H1 (cell line): ENCODE measurements at regions not wholly inside any gene's neighbourhood (a gene's known extent, or its start where the extent isn't known, plus 50 kb on each side); places are given as distances from the start of the nearest gene placed in this dataset.

ENCODE experiments used
- CTCF ChIA-PET: fragments of 300-600 bp; sonication (Branson Sonifier 250); formaldehyde crosslinking; loops from one replicate; lab custom pipeline; 2021; ENCODE audit not compliant: partially characterized antibody; lab: Charles Lee
- POLR2A ChIA-PET: fragments of 300-600 bp; sonication (Branson Sonifier 250); formaldehyde crosslinking; loops from one replicate; lab custom pipeline; 2021; ENCODE audit warnings: inconsistent platforms; ENCODE audit not compliant: partially characterized antibody; lab: Charles Lee
- DNase-seq, 2 experiments: peaks; one replicate each; pipeline versions ENCODE4 v3.0.0 to v3.0.0-alpha.2; 2010 to 2022; ENCODE audit warnings: low spot score in 2 of 2, low read depth in 1 of 2, mixed read lengths in 1 of 2
- FAIRE-seq: peaks from 2 replicates; lab custom pipeline; 2011; peaks lifted over from hg19 to GRCh38; lab: Jason Lieb, UNC
- H2AFZ ChIP-seq: 2 replicates; pipeline ENCODE4 v1.8.1; 2012; ENCODE audit warnings: low read length, inconsistent platforms
- H2AK5ac ChIP-seq: 2 replicates; pipeline ENCODE4 v1.6.1; 2013; ENCODE audit warnings: low read depth, low read length
- H2BK120ac ChIP-seq: replicated peaks from 2 replicates; pipeline ENCODE3; 2013; ENCODE audit warnings: low read depth, low read length, inconsistent platforms
- H2BK12ac ChIP-seq: 2 replicates; pipeline ENCODE4 v1.6.1; 2013; ENCODE audit warnings: low read depth, low read length
- H2BK15ac ChIP-seq: 2 replicates; pipeline ENCODE4 v1.6.1; 2013; ENCODE audit warnings: low read length
- H2BK20ac ChIP-seq: 2 replicates; pipeline ENCODE4 v1.6.1; 2013; ENCODE audit warnings: low read length
- H2BK5ac ChIP-seq: 2 replicates; pipeline ENCODE4 v1.6.1; 2013; ENCODE audit warnings: low read depth, low read length
- H3K14ac ChIP-seq: 2 replicates; pipeline ENCODE4 v1.6.1; 2013; ENCODE audit warnings: inconsistent platforms; ENCODE audit not compliant: insufficient read length
- H3K18ac ChIP-seq: 2 replicates; pipeline ENCODE4 v1.6.1; 2013; ENCODE audit warnings: low read length; ENCODE audit errors: extremely low read depth
- H3K23ac ChIP-seq: 2 replicates; pipeline ENCODE4 v1.6.1; 2013; ENCODE audit warnings: inconsistent platforms; ENCODE audit not compliant: insufficient read length
- H3K23me2 ChIP-seq: 2 replicates; pipeline ENCODE4 v1.6.1; 2013; ENCODE audit warnings: low read depth, low read length
- H3K27ac ChIP-seq: 2 replicates; pipeline ENCODE4 v1.6.1; 2011; ENCODE audit warnings: low read depth, low read length, inconsistent platforms
- H3K27me3 ChIP-seq, 4 experiments: replicated peaks in 1 of 4; 1 replicate in 1 of 4; 2 replicates in 3 of 4; pipeline versions ENCODE4 v1.6.1 to v1.8.1; 2011 to 2013; ENCODE audit warnings: low read length in 3 of 4, mild to moderate bottlenecking in 3 of 4, inconsistent platforms in 2 of 4, mixed read lengths in 2 of 4, moderate library complexity in 1 of 4; ENCODE audit not compliant: control insufficient read depth in 3 of 4, insufficient read depth in 3 of 4; ENCODE audit errors: extremely low read depth in 1 of 4
- H3K36me3 ChIP-seq, 4 experiments: 2 replicates each; pipeline versions ENCODE4 v1.6.1 to v1.8.1; 2011 to 2013; ENCODE audit warnings: mild to moderate bottlenecking in 4 of 4, low read length in 3 of 4, moderate library complexity in 2 of 4, control low read depth in 1 of 4, inconsistent platforms in 1 of 4; ENCODE audit not compliant: insufficient read depth in 4 of 4, control insufficient read depth in 2 of 4
- H3K4ac ChIP-seq: replicated peaks from 2 replicates; pipeline ENCODE3; 2013; ENCODE audit warnings: low read length, low read depth, mixed read lengths, inconsistent platforms; ENCODE audit not compliant: insufficient read length
- H3K4me1 ChIP-seq, 4 experiments: replicated peaks in 1 of 4; 1 replicate in 1 of 4; 2 replicates in 3 of 4; pipeline versions ENCODE4 v1.6.1 to v1.8.1; 2011 to 2013; ENCODE audit warnings: low read length in 3 of 4, inconsistent platforms in 2 of 4, mixed read lengths in 1 of 4; ENCODE audit not compliant: insufficient read depth in 4 of 4, control insufficient read depth in 3 of 4
- H3K4me2 ChIP-seq, 2 experiments: 2 replicates each; pipeline versions ENCODE4 v1.6.1 to v1.8.1; 2011 to 2013; ENCODE audit warnings: low read depth in 2 of 2, low read length in 2 of 2, control low read depth in 1 of 2, inconsistent platforms in 1 of 2, mild to moderate bottlenecking in 1 of 2; ENCODE audit not compliant: insufficient read depth in 1 of 2
- H3K4me3 ChIP-seq, 4 experiments: fragments of 200-600, 300-600 bp in 1 of 4; sonication (generic), shearing (Covaris generic), sonication (Bioruptor Twin) in 1 of 4; 2 replicates each; pipeline versions ENCODE4 v1.5.1 to v1.8.1; 2011 to 2016; ENCODE audit warnings: low read length in 4 of 4, low read depth in 3 of 4, control low read depth in 2 of 4, inconsistent platforms in 2 of 4, mild to moderate bottlenecking in 2 of 4, mixed read lengths in 1 of 4, moderate library complexity in 1 of 4; ENCODE audit not compliant: insufficient read depth in 2 of 4; ENCODE audit errors: extremely low read depth in 1 of 4
- H3K56ac ChIP-seq: replicated peaks from 2 replicates; pipeline ENCODE3; 2013; ENCODE audit warnings: low read depth, mild to moderate bottlenecking, mixed read lengths, low read length, inconsistent platforms; ENCODE audit not compliant: insufficient read length
- H3K79me1 ChIP-seq: 2 replicates; pipeline ENCODE4 v1.6.1; 2013; ENCODE audit warnings: low read depth, low read length, control low read depth
- H3K79me2 ChIP-seq, 2 experiments: 2 replicates each; pipeline versions ENCODE4 v1.6.1 to v1.8.1; 2012 to 2013; ENCODE audit warnings: low read length in 2 of 2, mild to moderate bottlenecking in 2 of 2, inconsistent platforms in 1 of 2; ENCODE audit not compliant: insufficient read depth in 2 of 2, control insufficient read depth in 1 of 2
- H3K9ac ChIP-seq, 4 experiments: replicated peaks in 1 of 4; 1 replicate in 1 of 4; 2 replicates in 3 of 4; pipeline versions ENCODE4 v1.6.1 to v1.8.1; 2011 to 2013; ENCODE audit warnings: low read depth in 3 of 4, low read length in 3 of 4, control low read depth in 2 of 4, mild to moderate bottlenecking in 2 of 4, moderate library complexity in 2 of 4, inconsistent platforms in 1 of 4; ENCODE audit errors: extremely low read depth in 1 of 4
- H3K9me3 ChIP-seq, 2 experiments: 2 replicates each; pipeline versions ENCODE4 v1.6.1 to v1.8.1; 2012 to 2013; ENCODE audit warnings: mild to moderate bottlenecking in 2 of 2, moderate library complexity in 2 of 2, control low read depth in 1 of 2, inconsistent platforms in 1 of 2, low read depth in 1 of 2, low read length in 1 of 2, mixed read lengths in 1 of 2; ENCODE audit not compliant: insufficient read depth in 2 of 2
- H4K20me1 ChIP-seq, 2 experiments: replicated peaks in 1 of 2; 2 replicates each; pipeline versions ENCODE3 to v1.8.1; 2011 to 2013; ENCODE audit warnings: inconsistent platforms in 2 of 2, low read length in 2 of 2, mild to moderate bottlenecking in 1 of 2; ENCODE audit not compliant: insufficient read depth in 2 of 2, control insufficient read depth in 1 of 2
- H4K5ac ChIP-seq: 2 replicates; pipeline ENCODE4 v1.6.1; 2013; ENCODE audit warnings: low read length, low read depth, mixed read lengths, inconsistent platforms; ENCODE audit not compliant: insufficient read length
- H4K8ac ChIP-seq: 2 replicates; pipeline ENCODE4 v1.8.0; 2013; ENCODE audit warnings: mild to moderate bottlenecking, moderate library complexity, low read length, inconsistent platforms; ENCODE audit not compliant: insufficient read depth; ENCODE audit errors: extremely low read depth
- H4K91ac ChIP-seq: replicated peaks from 2 replicates; pipeline ENCODE3; 2013; ENCODE audit warnings: low read length, mixed read lengths, inconsistent platforms; ENCODE audit not compliant: insufficient read length
- BACH1 ChIP-seq: IDR thresholded peaks from 2 replicates; pipeline ENCODE4 v1.6.1; 2012; ENCODE audit warnings: low read length, improper control_type of control experiment
- CBX5 ChIP-seq: fragments of 300-800, 300-1000 bp; sonication (generic); IDR thresholded peaks from 2 replicates; pipeline ENCODE4 v1.7.1; 2016; ENCODE audit warnings: antibody characterized with exemption, low read length, low read depth
- CBX8 ChIP-seq: fragments of 300-800, 300-1000 bp; sonication (generic); IDR thresholded peaks from 2 replicates; pipeline ENCODE4 v1.7.1; 2016; ENCODE audit warnings: low read depth, low read length, borderline replicate concordance
- CTBP2 ChIP-seq: IDR thresholded peaks from 2 replicates; pipeline ENCODE4 v1.7.0; 2011; ENCODE audit warnings: borderline replicate concordance, mild to moderate bottlenecking, moderate library complexity, mixed read lengths, low read length; ENCODE audit not compliant: insufficient read depth, insufficient read length
- NRF1 ChIP-seq: IDR thresholded peaks from 2 replicates; pipeline ENCODE4 v1.6.1; 2011; ENCODE audit warnings: mild to moderate bottlenecking, low read depth, low read length, improper control_type of control experiment
- POLR2AphosphoS5 ChIP-seq: IDR thresholded peaks from 2 replicates; pipeline ENCODE4 v1.6.1; 2011; ENCODE audit warnings: low read depth, low read length
- SP1 ChIP-seq: IDR thresholded peaks from 2 replicates; pipeline ENCODE4 v1.6.1; 2011; ENCODE audit warnings: low read depth, low read length
- WGBS, 2 experiments: shearing (Covaris generic) in 1 of 2; methylation state at CpG; one replicate each; pipeline versions ENCODE4 v1.1.6 to v1.1.7; 2013 to 2015; ENCODE audit warnings: low lambda C conversion rate in 2 of 2, mixed read lengths in 2 of 2, inconsistent platforms in 1 of 2, low coverage in 1 of 2, missing lambda C conversion rate in 1 of 2; ENCODE audit not compliant: insufficient replicate concordance in 2 of 2, insufficient coverage in 1 of 2, insufficient read length in 1 of 2; ENCODE audit errors: extremely low coverage in 1 of 2, missing lambda C conversion rate in 1 of 2; 5-methylcytosine and 5-hydroxymethylcytosine counted together

DNA sequence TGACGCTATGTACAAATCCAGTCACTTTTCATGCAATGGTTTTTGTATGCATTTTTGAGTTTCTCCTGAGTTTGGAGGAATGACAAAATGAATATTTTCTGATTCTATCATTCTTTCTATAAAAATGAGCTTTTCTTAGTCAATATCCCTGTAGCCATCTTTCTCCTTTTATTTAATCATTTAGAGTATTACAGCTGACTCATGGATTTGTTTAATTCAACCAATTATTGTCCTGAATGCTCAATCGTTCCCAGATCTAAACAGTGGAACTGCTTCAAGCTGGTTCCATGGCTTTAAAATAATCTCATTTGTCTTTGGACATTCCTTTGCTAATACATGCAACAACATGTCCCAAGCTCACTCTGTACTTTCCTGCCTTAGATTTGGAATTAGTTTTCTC lies 368.8 kb downstream of the ADCYAP1 start:
- FAIRE-seq (no peak), DNase-seq (no peak)
- H2BK120ac ChIP-seq: no peak overlapping the region
- ChIA-PET POLR2A (no interaction called here), CTCF (no interaction called here)
- no peaks in the 10 kb centered on the region for H3K23me2 ChIP-seq
- H3K4me3 ChIP-seq: no peak overlapping the region
- H3K23ac ChIP-seq: no peak overlapping the region
- H3K9me3 ChIP-seq: no peaks in the 10 kb centered on the region
- H3K27me3 ChIP-seq: no peaks in the 10 kb centered on the region
- no peaks in the 10 kb centered on the region for H3K36me3 ChIP-seq
- H2AK5ac ChIP-seq: no peak overlapping the region
- no peak overlapping the region for H2BK5ac ChIP-seq
- no peak overlapping the region for H3K56ac ChIP-seq
- H3K79me1 ChIP-seq: no peaks in the 10 kb centered on the region
- no peak overlapping the region for H3K9ac ChIP-seq
- H4K20me1 ChIP-seq: no peaks in the 10 kb centered on the region
- no peak overlapping the region for H2AFZ ChIP-seq
- no peak overlapping the region for H3K27ac ChIP-seq
- no peaks in the 10 kb centered on the region for H3K79me2 ChIP-seq
- H3K4me1 ChIP-seq: no peaks in the 10 kb centered on the region
- TF ChIP-seq SP1 (no peak), CBX8 (no peak), NRF1 (no peak), BACH1 (no peak), POLR2AphosphoS5 (no peak), CBX5 (no peak), CTBP2 (no peak)
- H4K5ac ChIP-seq: no peak overlapping the region
- no peak overlapping the region for H2BK12ac ChIP-seq
- H4K8ac ChIP-seq: no peak overlapping the region
- no peak overlapping the region for H3K4me2 ChIP-seq
- no peak overlapping the region for H2BK15ac ChIP-seq
- H2BK20ac ChIP-seq: no peak overlapping the region
- no peak overlapping the region for H3K4ac ChIP-seq
- H4K91ac ChIP-seq: no peak overlapping the region
- no peak overlapping the region for H3K18ac ChIP-seq
- 97% methylated on average over 2 of the region's 2 CpGs; no CpG with 5 or more reads in 1 of the 2 experiments for WGBS, 2 experiments
- H3K14ac ChIP-seq: no peak overlapping the region
